ACHN (cell line): ENCODE measurements at regions not wholly inside any gene's neighbourhood (a gene's known extent, or its start where the extent isn't known, plus 50 kb on each side); places are given as distances from the start of the nearest gene placed in this dataset.
A peak's percentile ranks its signal among the peaks of the same experiment; 100 is the strongest.

ENCODE experiments used
- DNase-seq: peaks from one replicate; pipeline ENCODE4 v3.0.0-alpha.2; 2015
- in situ Hi-C: cut with HindIII; loops from 2 replicates; pipeline ENCODE4 v1.10.0; 2017; ENCODE audit warnings: low sequenced_read_pairs, low pct_ligation_motif_present, low pct_unique_long_range_greater_than_20kb

DNA sequence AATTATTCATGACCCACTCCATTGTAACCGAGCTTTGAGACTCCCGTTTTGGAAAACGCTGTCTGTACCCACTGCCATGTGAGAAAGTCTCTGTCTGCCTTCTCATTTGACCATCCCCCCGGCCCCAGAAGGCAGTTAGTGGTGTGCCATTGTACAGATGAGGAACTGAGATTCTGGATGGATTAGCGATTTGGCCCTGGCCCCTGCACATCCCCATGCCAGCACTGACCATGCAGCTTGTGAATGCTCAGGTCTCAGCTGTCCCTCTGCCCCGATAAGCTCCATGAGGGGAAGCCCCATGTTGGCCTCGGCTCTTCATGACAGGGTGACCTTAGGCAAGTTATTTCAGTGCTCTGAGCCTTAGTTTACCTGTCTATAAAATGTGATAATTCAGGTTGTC, 153.0 kb upstream of the SMAD3 start:
- in situ Hi-C loops, result no loop called here
- no peak for DNase-seq

GRCh38 chr15:66917904-66918448, 147.4 kb upstream of the SMAD3 start:
- in situ Hi-C loops, result no loop called here
- no peak for DNase-seq

DNA sequence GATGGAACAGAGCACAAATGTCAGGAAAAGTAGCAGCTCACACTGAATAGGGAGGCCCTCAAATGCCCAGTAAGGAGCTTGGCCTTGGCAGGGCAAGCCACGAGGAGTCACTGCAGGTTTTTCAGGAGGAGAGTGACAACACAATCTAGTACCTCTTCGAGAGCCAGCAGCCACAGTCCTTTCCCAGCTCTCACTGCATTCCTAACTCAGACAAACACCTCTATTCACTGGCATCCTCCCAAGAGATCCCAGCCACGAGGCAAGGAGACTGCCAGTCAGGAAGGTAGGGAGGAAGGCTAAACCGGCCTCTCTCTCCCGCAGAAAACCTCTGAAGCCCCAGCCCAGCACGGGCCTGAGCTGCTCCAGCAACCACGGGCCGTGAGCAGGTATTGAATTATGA, 146.0 kb upstream of the SMAD3 start:
- DNase-seq, result no peak
- in situ Hi-C loops, result no loop called here

GRCh38 chr15:66921319-66921915, 144.0 kb upstream of the SMAD3 start:
- in situ Hi-C loops, result no loop called here
- DNase-seq, result no peak

- DNase-seq, result no peak
- in situ Hi-C loops, result no loop called here
These were observed 142.8 kb upstream of the SMAD3 start for GRCh38 chr15:66922608-66923007.

DNA sequence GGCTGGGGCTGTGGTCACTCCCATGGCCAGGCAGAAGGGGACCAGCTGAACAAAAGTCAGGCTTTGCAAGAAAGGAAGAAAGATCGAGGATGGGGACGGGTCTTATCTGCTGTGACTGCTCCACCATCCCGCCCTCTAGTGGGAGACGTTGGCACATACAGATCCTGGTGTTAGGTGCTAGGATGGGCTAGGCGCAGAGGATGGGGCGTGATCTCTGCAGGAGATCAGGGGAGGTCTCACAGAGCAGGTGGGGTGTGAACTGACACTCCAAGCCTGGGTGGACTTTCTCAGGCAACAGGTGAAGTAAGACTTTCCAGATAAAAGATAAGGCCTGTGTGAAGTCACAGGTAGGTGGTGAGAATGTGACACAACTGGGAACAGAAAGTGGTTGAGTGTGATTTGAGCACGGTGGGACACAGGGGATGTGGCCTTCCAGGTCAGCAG, 141.9 kb upstream of the SMAD3 start:
- in situ Hi-C loops, result no loop called here
- peak; percentile 32 for DNase-seq

- DNase-seq, result no peak
- in situ Hi-C loops, result no loop called here
These were observed 140.5 kb upstream of the SMAD3 start for GRCh38 chr15:66924889-66925288.

GRCh38 chr15:66925721-66926120, 139.7 kb upstream of the SMAD3 start:
- DNase-seq, result no peak
- in situ Hi-C loops, result no loop called here

GRCh38 chr15:66927201-66928077, 138.0 kb upstream of the SMAD3 start:
- in situ Hi-C loops, result no loop called here
- no peak for DNase-seq

DNA sequence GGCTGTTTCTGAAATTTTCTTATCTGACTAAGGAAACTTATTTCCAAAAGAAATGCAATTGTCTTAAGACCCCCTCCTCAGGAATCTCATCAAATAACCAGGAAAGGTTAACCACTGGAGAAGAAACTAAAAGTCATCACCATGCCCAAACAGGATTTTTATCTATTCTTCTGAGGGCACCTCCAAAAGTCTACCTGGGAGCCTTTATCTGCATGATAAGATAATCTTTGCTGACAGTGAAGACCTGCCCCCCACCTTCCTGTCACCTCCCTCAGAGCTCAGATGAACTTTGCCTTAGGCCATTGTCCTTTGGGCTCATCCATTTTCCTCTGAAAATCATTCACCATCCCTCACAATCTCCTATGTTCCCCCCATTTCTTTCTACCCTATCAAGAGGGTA, 137.3 kb upstream of the SMAD3 start:
- no peak for DNase-seq
- in situ Hi-C loops, result no loop called here

GRCh38 chr15:66928784-66929183, 136.6 kb upstream of the SMAD3 start:
- in situ Hi-C loops, result no loop called here
- no peak for DNase-seq

- DNase-seq, result no peak
- in situ Hi-C loops, result no loop called here
These were observed 135.5 kb upstream of the SMAD3 start for GRCh38 chr15:66929843-66930402.

DNA sequence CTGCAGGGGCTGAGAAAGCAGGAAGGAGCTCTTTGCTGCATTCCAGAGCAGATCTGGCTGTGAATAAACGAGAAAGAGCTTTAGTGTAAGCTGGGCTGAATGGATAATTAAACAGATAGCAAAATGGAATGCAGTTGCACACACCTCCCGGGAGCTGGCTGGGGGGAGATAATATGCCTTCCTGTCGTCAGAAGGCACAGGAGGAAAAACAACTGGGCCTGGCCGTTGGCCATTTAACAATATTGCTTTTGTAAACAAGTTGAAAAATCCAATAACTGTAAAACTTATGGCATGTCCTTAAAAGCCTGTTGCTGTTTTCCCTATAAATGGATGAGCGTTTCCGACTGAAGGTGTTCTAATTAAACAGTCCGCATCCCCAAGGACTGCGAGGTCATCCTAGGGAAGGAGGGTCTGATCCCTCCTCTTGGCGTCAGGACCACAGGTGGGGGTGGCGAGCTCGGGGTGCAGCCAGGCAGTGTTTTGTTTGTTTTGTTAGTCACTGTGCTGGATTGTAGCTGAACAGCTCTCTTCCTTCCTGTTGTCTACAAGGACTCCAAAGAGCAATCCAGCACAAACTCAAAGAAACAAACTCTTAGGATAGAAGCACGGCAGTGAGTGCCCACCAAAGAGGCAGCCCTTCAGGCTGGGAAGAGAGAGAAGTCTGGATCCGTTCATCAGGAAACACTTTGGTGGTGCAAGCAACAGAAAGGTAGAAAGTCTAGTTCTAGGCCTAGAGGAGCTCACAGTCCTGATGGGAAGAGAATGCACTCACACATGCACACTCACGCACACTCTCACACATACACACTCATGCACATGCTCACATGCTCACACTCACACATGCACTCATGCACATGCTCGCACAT, 133.4 kb upstream of the SMAD3 start:
- DNase-seq, result peak; percentile 42
- in situ Hi-C loops, result no loop called here

GRCh38 chr15:66932634-66933024, 132.8 kb upstream of the SMAD3 start:
- in situ Hi-C loops, result no loop called here
- no peak for DNase-seq

GRCh38 chr15:66933932-66934867, 131.2 kb upstream of the SMAD3 start:
- no peak for DNase-seq
- in situ Hi-C loops, result no loop called here

GRCh38 chr15:66934868-66935520, 130.4 kb upstream of the SMAD3 start:
- in situ Hi-C loops, result no loop called here

GRCh38 chr15:66935688-66936087, 129.7 kb upstream of the SMAD3 start:
- in situ Hi-C loops, result no loop called here

More at GRCh38 chr15:66934868-66935520, 130.4 kb upstream of the SMAD3 start:
- DNase-seq, result no peak

More at GRCh38 chr15:66935688-66936087, 129.7 kb upstream of the SMAD3 start:
- DNase-seq, result no peak
